Aorta (tissue), 5 donors: ENCODE measurements at regions not wholly inside any gene's neighbourhood (a gene's known extent, or its start where the extent isn't known, plus 50 kb on each side); places are given as distances from the start of the nearest gene placed in this dataset.

Experiments used
- ATAC-seq: fragments of 200-7000 bp; cut with Tn5 transposase; one replicate; pipeline ENCODE4 v1.9.1; 2022; ENCODE audit warnings: moderate library complexity; ENCODE audit not compliant: low FRiP score
- DNase-seq, 2 donors: peaks; one replicate each; pipeline ENCODE4 v3.0.0-alpha.2; 2020
- H3K27ac ChIP-seq, 2 donors: one replicate each; pipeline ENCODE4 v1.5.1; 2013; ENCODE audit warnings: low read length in 2 of 2, mild to moderate bottlenecking in 2 of 2, moderate library complexity in 2 of 2, control low read depth in 1 of 2, inconsistent platforms in 1 of 2, low read depth in 1 of 2
- H3K27me3 ChIP-seq, 2 donors: one replicate each; pipeline ENCODE4 v1.6.1; 2013; ENCODE audit warnings: control low read depth in 1 of 2, low read length in 1 of 2, mild to moderate bottlenecking in 1 of 2, moderate library complexity in 1 of 2; ENCODE audit not compliant: insufficient read depth in 2 of 2, control insufficient read depth in 1 of 2
- H3K36me3 ChIP-seq, 2 donors: one replicate each; pipeline ENCODE4 v1.6.1; 2013; ENCODE audit warnings: control low read depth in 1 of 2, low read length in 1 of 2, mild to moderate bottlenecking in 1 of 2; ENCODE audit not compliant: insufficient read depth in 2 of 2, control insufficient read depth in 1 of 2
- H3K4me1 ChIP-seq, 2 donors: one replicate each; pipeline ENCODE4 v1.6.1; 2013; ENCODE audit warnings: low read length in 2 of 2, control low read depth in 1 of 2, mild to moderate bottlenecking in 1 of 2, moderate library complexity in 1 of 2; ENCODE audit not compliant: insufficient read depth in 2 of 2, control insufficient read depth in 1 of 2
- H3K4me3 ChIP-seq, 2 donors: one replicate each; pipeline ENCODE4 v1.5.1; 2013; ENCODE audit warnings: low read length in 2 of 2, control low read depth in 1 of 2, mild to moderate bottlenecking in 1 of 2
- H3K9me3 ChIP-seq: one replicate; pipeline ENCODE4 v1.6.1; 2013; ENCODE audit warnings: mild to moderate bottlenecking, low read length; ENCODE audit not compliant: control insufficient read depth
- WGBS, 2 donors: extraction: QIAGEN DNeasy Blood & Tissue Kit; methylation state at CpG; one replicate each; pipeline ENCODE4 v1.1.7; 2013; 5-methylcytosine and 5-hydroxymethylcytosine counted together
- intact Hi-C, 2 donors: fragments of 100-400 bp; cut with DNase I; formaldehyde crosslinking; loops; one replicate each; pipeline versions ENCODE4 v1.14.2 to v1.15.0; 2022
- donor health status: healthy with polysubstance abuse.
- donor health status: Bipolar disorder and iron deficiency.
- donor health status: DM: no; HTN: no; CAD: no.
- donor health status: DM: no; HTN: no; CAD: no.
- donor health status: DM: yes; HTN: yes; CAD: no.

DNA sequence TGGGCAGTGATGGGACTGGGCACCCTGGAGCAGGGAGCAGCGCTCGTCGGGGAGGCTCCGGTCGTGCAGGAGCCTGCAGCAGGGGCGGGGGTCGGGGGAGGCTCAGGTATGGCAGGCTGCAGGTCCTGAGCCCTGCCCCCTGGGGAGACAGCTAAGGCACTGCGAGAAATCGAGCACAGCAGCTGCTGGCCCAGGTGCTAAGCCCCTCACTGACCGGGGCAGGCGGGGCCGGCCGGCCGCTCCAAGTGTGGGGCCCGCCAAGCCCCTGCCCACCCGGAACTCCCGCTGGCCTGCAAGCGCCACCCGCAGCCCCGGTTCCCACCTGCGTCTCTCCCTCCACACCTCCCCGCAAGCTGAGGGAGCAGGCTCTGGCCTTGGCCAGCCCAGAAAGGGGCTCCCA lies 326.8 kb upstream of the TMTC1 start:
- no peaks in the 10 kb centered on the region for H3K4me1 ChIP-seq
- ATAC-seq, result no peak
- H3K9me3 ChIP-seq, result peaks cover 2% of the 10 kb centered on the region
- WGBS, 2 donors, result 93 to 95% methylated on average over 20 to 22 of the region's 22 CpGs
- H3K4me3 ChIP-seq, result no peak overlapping the region
- H3K27ac ChIP-seq, result no peak overlapping the region
- H3K27me3 ChIP-seq, result peaks cover 0 to 2% of the 10 kb centered on the region in 2 donors
- no peak for DNase-seq
- no peaks in the 10 kb centered on the region for H3K36me3 ChIP-seq
- intact Hi-C loops, result no loop called here

DNA sequence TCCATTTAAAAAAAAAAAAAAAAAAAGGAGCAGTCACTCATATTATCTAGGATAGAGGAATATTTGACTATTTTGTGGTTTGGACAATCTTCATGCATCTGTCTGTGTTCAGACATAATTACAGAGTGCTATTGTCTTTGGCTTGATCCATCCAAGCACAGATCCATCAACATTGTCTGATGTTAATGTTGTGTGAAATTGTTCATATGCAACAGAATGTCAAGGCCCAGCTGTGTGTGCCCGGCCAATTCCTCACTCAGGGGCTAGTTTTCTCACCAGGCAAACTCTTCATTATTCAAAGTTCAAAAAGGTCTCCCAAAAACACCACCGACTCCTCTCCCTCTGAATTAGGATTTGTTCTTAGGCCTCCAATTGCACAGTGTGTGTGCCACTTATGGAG lies 324.9 kb upstream of the TMTC1 start:
- Histone ChIP-seq H3K9me3 (peaks cover 2% of the 10 kb centered on the region), H3K4me3 (no peak overlapping the region), H3K27ac (no peak overlapping the region), H3K27me3 (peaks cover 0 to 2% of the 10 kb centered on the region in 2 donors), H3K4me1 (no peaks in the 10 kb centered on the region), H3K36me3 (no peaks in the 10 kb centered on the region)
- DNase-seq, result no peak
- intact Hi-C loops, result no loop called here
- WGBS, 2 donors, result 88 to 96% methylated on average over 2 of the region's 2 CpGs
- ATAC-seq, result no peak

DNA sequence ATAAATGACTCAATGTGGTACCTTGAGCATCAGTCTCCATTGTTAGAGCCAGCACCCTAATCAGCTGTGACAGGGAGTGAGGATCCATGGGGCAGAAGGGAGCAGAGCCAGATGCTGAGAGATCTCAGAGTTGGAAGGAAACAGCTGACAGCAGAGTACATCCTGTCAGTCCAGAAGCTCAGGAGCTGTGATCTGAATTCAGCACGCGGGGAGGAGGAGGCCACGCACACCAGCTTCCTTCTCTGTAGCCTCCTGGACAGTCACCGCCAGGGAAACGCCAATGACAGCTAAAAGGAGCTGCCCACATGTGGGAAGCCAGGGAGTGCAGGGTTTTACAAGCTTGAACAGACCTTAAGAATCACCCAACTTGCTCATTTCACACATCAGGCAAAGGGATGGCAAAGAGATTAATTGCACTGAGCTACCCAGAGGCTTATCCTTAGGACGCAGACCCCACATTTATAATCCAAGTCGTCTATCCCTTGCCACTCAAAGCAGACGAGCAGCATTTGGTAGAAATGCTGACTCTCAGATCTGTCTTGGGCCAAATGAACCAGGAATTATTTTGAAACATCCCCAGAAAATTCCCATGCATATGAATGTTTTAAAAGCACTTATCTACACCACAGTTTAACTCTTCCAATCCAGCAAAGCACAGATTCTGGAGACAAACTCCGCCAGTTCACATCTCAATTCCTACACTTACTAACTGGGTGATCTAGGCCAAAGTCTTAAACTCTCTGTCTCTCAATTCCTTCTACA lies 322.6 kb upstream of the TMTC1 start:
- no peaks in the 10 kb centered on the region for H3K4me1 ChIP-seq
- no peak overlapping the region for H3K27ac ChIP-seq
- peaks cover 2% of the 10 kb centered on the region for H3K9me3 ChIP-seq
- H3K27me3 ChIP-seq, result peaks cover 0 to 2% of the 10 kb centered on the region in 2 donors
- intact Hi-C loops, result no loop called here
- H3K4me3 ChIP-seq, result no peak overlapping the region
- ATAC-seq, result no peak
- H3K36me3 ChIP-seq, result no peaks in the 10 kb centered on the region
- no peak for DNase-seq
- 69 to 74% methylated on average over 9 of the region's 9 CpGs for WGBS, 2 donors

DNA sequence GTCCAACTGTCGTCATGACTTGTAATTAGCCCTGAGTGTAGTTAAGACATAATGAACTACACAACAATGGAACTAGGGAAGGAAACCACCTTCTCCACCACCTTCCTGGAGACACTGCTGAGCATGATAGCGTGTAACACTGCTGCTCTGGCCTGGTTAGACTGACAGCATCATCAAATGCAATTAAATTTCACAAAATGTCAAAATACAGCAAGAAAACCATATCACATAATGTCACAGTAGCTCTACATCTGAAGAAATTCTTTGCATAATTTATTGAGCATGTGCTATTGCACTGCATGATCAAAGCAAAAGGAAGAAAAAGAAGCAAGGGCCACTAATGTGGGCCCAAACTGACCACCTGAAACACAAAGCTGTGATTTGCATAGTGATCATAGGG lies 321.8 kb upstream of the TMTC1 start:
- 92 to 94% methylated on average over 2 of the region's 2 CpGs for whole genome bisulfite sequencing, 2 donors
- Histone ChIP-seq H3K4me3 (no peak overlapping the region), H3K4me1 (no peaks in the 10 kb centered on the region), H3K27me3 (peaks cover 0 to 2% of the 10 kb centered on the region in 2 donors), H3K36me3 (no peaks in the 10 kb centered on the region), H3K27ac (no peak overlapping the region), H3K9me3 (peaks cover 2% of the 10 kb centered on the region)
- ATAC-seq (no peak), DNase-seq (no peak)
- intact Hi-C loops, result no loop called here

DNA sequence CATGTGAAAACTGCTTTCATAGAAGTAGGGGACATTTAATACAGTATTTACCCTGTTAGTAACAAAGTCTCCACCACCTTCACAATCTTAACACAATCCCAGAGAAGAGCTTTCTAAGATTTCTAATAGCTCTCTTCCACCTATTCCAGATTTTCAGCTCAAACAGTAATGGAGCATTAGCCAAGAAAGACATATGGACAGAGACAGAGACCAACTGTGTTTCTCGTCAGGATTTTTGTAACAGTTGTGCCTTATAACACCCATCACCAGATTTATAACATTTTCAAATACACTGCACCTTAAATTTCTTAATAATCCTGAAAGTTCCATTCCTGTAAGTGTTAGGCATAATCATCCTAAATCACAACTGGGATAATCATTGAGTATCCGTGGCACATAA lies 321.2 kb upstream of the TMTC1 start:
- no peak for DNase-seq
- no peak for ATAC-seq
- no peaks in the 10 kb centered on the region for H3K36me3 ChIP-seq
- no peak overlapping the region for H3K27ac ChIP-seq
- intact Hi-C loops, result no loop called here
- peaks cover 2% of the 10 kb centered on the region for H3K9me3 ChIP-seq
- WGBS, 2 donors, result 85 to 88% methylated on average over 2 of the region's 2 CpGs
- no peak overlapping the region for H3K4me3 ChIP-seq
- H3K4me1 ChIP-seq, result no peaks in the 10 kb centered on the region
- peaks cover 0 to 2% of the 10 kb centered on the region in 2 donors for H3K27me3 ChIP-seq

DNA sequence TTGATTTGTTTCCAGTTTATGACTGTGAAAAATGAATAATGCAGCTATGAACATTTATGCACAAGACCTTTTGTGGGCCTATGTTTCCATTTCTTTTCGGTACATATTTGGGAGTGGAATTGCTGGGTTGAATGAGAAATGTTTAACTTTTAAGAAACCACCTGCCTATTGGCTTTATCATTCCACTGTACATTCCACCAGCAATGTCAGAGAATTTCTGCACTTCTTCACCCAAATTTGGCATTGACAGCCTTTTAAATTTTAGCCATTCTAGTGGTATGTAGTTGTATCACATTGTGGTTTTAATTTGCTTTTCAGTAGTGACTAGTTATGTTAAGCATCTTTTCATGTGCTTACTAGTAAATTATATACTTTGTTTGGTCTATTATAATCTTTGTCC lies 317.0 kb upstream of the TMTC1 start:
- Histone ChIP-seq H3K36me3 (no peaks in the 10 kb centered on the region), H3K4me1 (no peaks in the 10 kb centered on the region), H3K9me3 (no peaks in the 10 kb centered on the region), H3K4me3 (no peak overlapping the region), H3K27me3 (no peaks in the 10 kb centered on the region), H3K27ac (no peak overlapping the region)
- intact Hi-C loops, result no loop called here
- ATAC-seq, result no peak
- DNase-seq, result no peak
- WGBS, 2 donors, result 89 to 97% methylated on average over 1 of the region's 1 CpG

DNA sequence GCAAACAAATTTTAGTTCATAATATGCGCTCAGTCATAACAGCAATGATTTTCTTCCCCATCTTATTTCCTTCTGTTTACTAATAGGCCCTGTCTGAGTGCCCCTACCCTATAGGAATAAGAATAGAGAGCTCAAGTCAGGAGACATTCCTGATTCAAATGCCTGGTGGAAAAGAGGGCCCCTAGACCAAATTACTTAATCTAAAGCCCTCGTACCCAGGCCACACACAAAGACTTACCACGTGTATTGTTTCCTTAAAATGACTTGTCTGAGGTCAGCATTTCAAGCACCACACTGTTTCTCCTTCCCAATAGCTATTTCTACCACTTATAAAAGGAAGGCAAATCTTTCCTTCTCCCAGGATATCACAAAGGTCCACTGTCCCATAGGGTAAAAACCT lies 314.9 kb upstream of the TMTC1 start:
- Histone ChIP-seq H3K9me3 (no peaks in the 10 kb centered on the region), H3K36me3 (no peaks in the 10 kb centered on the region), H3K27ac (no peak overlapping the region), H3K27me3 (no peaks in the 10 kb centered on the region), H3K4me1 (no peaks in the 10 kb centered on the region), H3K4me3 (no peak overlapping the region)
- 72 to 73% methylated on average over 3 of the region's 3 CpGs for WGBS, 2 donors
- intact Hi-C loops, result no loop called here
- ATAC-seq (no peak), DNase-seq (no peak)

DNA sequence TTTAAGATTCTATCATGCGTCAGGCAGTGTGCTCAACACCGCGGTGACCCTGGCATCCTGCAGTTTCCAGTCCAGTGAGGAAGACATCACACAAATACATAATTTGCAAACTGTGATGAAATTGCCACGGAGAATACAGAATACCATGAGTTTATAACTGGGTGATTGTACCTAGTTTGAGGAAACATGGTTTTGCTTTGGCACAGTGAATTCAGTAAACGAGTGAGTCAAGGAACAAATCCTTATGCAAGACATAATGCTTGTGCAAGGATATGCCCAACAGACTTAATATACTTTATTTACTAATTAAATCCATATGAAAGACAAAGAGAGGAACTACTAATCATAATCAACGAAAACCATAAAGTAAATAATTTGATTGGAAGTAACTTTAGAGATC lies 311.8 kb upstream of the TMTC1 start:
- no peak overlapping the region for H3K4me3 ChIP-seq
- no peak for DNase-seq
- whole genome bisulfite sequencing, 2 donors, result 83 to 91% methylated on average over 6 of the region's 6 CpGs
- no peak overlapping the region for H3K27ac ChIP-seq
- H3K9me3 ChIP-seq, result no peaks in the 10 kb centered on the region
- H3K36me3 ChIP-seq, result no peaks in the 10 kb centered on the region
- no peaks in the 10 kb centered on the region for H3K27me3 ChIP-seq
- intact Hi-C loops, result no loop called here
- ATAC-seq, result no peak
- H3K4me1 ChIP-seq, result no peaks in the 10 kb centered on the region

DNA sequence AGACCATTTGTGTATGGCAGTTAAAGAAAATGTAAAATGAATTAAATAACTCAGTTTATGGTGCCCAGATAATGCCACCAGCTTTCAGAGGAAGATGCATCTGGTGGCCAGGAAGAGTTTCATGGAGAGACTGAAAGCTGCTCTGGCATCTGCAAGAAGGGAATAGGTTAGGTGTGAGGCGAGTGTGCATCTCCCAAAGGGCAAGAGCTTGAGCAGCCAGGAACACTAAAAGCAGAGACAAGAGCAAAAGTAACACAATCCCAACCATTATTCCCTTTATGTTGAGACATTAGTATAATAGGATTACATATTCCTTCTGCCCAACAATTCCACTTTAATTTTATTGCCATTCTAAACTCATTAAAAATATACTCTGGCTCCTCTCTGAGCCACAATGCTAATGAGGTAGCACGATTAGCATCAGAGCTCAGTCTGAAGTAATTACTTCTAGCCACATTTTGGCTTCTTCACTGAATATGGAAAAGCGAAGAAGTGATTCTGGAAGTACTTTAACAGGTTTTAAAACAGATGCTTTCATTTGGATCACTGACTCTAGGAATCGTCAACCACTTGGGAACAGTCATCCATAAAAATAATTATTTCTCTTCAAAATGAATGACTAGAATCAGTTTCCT lies 309.4 kb upstream of the TMTC1 start:
- Histone ChIP-seq H3K27me3 (no peaks in the 10 kb centered on the region), H3K36me3 (no peaks in the 10 kb centered on the region), H3K27ac (no peak overlapping the region), H3K9me3 (no peaks in the 10 kb centered on the region), H3K4me3 (no peak overlapping the region), H3K4me1 (no peaks in the 10 kb centered on the region)
- 90 to 91% methylated on average over 4 of the region's 4 CpGs for WGBS, 2 donors
- intact Hi-C loops, result no loop called here
- DNase-seq, result no peak
- ATAC-seq, result no peak
